Activated CD8-positive, alpha-beta T cell treated with anti-CD3 and anti-CD28 coated beads, Interleukin-2, amount 10 ng/mL, durations not matched to agents 7 days and 5 days (primary cell): ENCODE measurements at regions not wholly inside any gene's neighbourhood (a gene's known extent, or its start where the extent isn't known, plus 50 kb on each side); places are given as distances from the start of the nearest gene placed in this dataset.
"Not testable (repeated sequence)": the region's sequence is repeated elsewhere in the genome, so short reads cannot be mapped to it uniquely, and the experiment has no call there.

Experiments used
- ATAC-seq: fragments of 150-1000 bp; cut with Tn5 transposase; one replicate; pipeline ENCODE4 v1.10.0; 2021; ENCODE audit warnings: moderate library complexity
- CTCF ChIA-PET: fragments of 350-600 bp; sonication (Branson Sonifier 250); formaldehyde crosslinking; loops from one replicate; lab custom pipeline; 2021; ENCODE audit warnings: antibody characterized with exemption; lab: Charles Lee
- POLR2A ChIA-PET: fragments of 350-600 bp; sonication (Branson Sonifier 250); formaldehyde crosslinking; loops from one replicate; lab custom pipeline; 2021; ENCODE audit warnings: antibody characterized with exemption; lab: Charles Lee
- DNase-seq: peaks from one replicate; pipeline ENCODE4 v3.0.0-alpha.2; 2020
- H3K27ac Mint-ChIP-seq: one replicate; pipeline ENCODE4 v1.8.0; 2021; ENCODE audit warnings: mild to moderate bottlenecking, mixed read lengths
- H3K27me3 Mint-ChIP-seq: one replicate; pipeline ENCODE4 v1.8.0; 2021; ENCODE audit warnings: low read depth, mixed read lengths
- H3K36me3 Mint-ChIP-seq: one replicate; pipeline ENCODE4 v1.8.0; 2021; ENCODE audit warnings: low read depth, mixed read lengths
- H3K4me1 Mint-ChIP-seq: one replicate; pipeline ENCODE4 v1.8.0; 2021; ENCODE audit warnings: low read depth, mixed read lengths
- H3K4me3 Mint-ChIP-seq: one replicate; pipeline ENCODE4 v1.8.0; 2021; ENCODE audit warnings: mild to moderate bottlenecking, mixed read lengths
- H3K9me3 Mint-ChIP-seq: one replicate; pipeline ENCODE4 v1.8.0; 2022; ENCODE audit warnings: mixed read lengths; ENCODE audit not compliant: insufficient read depth

DNA sequence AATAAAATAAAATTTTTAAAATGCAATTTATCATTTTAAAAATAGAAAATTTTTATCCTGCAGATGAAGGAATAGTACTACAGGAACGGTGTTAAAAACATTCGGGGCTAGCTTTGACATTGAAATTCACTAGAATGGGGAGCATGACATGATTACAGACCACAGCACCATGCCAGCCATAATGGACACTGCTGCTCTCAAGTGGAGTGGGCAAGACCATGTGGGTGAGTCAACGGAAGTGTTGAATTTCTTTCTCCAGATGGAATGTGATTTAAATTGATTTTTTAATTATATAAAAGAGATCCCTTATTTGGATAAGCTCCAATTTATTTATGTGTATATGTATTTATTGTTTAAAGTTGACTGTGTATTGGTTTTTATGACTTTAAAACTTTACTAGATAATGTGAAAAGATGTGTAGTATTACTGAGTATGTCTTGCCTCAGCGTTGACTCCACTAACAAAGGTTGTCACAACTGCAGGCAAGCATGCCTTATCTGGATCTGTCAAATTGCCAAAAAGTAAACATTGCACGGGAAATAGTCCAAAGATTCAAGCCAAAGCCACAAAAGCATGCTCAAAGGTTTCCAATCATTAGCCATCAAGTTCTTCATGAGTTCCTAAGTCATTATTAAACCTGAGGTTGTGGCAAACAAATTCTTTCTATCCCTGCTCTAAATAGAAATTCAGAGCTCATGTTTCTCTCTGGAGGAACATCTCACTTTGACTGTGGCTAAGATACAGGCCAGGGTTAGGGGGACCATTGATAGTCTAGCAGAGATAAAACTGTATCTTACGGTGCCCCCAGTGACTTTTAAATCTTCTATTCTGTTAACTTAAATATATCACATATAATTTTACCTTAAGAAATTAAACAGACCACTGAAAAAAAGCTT lies 536.9 kb downstream of the TMX3 start:
- Mint-ChIP-seq H3K27ac (no peak overlapping the region), H3K27me3 (no peaks in the 10 kb centered on the region), H3K9me3 (no peaks in the 10 kb centered on the region), H3K36me3 (no peaks in the 10 kb centered on the region), H3K4me1 (no peaks in the 10 kb centered on the region), H3K4me3 (no peak overlapping the region)
- CTCF ChIA-PET, result no interaction called here
- POLR2A ChIA-PET, result no interaction called here
- DNase-seq (no peak), ATAC-seq (no peak)

DNA sequence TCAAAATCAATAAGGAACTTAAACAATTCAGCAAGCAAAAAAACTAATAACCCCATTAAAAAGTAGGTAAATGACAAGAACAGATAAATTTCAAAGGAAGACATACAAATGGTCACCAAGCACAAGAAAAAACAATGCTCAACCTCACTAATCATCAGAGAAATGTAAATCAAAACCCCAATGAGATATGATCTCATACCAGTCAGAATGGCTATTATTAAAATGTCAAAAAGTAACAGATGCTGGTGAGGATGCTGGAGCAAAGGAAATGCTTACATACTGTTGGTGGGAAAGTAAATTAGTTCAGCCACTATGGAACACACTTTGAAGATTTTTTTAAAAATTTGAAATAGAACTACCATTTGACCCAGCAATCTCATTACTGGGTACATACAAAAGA lies 538.0 kb downstream of the TMX3 start:
- Mint-ChIP-seq H3K27ac (no peak overlapping the region), H3K4me1 (no peaks in the 10 kb centered on the region), H3K9me3 (no peaks in the 10 kb centered on the region), H3K27me3 (no peaks in the 10 kb centered on the region), H3K36me3 (no peaks in the 10 kb centered on the region), H3K4me3 (no peak overlapping the region)
- ChIA-PET CTCF (no interaction called here), POLR2A (no interaction called here)
- no peak for DNase-seq
- ATAC-seq, result no peak

DNA sequence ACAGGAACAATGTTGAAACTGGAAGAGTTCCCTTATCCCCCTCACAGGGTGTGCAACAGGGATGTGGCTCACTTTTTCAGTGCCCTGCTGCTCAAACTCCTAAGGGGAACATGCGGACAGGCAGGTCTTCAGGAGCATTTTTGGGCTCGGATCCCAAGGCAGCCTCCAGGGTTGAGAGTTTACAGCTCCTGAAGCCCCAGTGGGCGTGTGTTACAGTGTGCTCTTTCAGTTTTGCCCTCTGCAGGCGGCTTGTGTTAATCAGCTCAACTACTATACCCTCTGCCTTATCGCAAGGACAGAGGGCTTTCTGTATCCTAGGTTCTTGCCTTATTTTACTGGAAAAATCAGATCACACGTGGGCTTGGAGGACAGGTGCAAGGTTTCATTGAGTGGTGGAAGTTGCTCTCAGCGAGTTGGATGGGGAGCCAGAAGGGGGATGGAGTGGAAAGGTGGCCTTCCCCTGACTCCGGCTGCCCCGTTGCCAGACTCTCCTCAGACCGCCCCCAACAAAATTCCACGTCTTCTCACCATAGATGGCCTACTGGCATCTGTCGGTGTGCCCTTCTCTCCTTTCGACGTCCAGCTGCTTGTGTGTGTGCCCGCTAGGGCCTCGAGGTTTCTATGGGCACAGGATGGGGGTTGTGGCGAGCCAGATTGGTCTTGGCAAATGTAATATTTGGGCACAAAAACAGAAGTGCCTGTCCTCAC lies 541.9 kb downstream of the TMX3 start:
- Mint-ChIP-seq H3K36me3 (no peaks in the 10 kb centered on the region), H3K4me1 (no peaks in the 10 kb centered on the region), H3K4me3 (no peak overlapping the region), H3K9me3 (no peaks in the 10 kb centered on the region), H3K27me3 (no peaks in the 10 kb centered on the region), H3K27ac (no peak overlapping the region)
- ATAC-seq, result no peak
- no peak for DNase-seq
- CTCF ChIA-PET, result no interaction called here
- POLR2A ChIA-PET, result no interaction called here

DNA sequence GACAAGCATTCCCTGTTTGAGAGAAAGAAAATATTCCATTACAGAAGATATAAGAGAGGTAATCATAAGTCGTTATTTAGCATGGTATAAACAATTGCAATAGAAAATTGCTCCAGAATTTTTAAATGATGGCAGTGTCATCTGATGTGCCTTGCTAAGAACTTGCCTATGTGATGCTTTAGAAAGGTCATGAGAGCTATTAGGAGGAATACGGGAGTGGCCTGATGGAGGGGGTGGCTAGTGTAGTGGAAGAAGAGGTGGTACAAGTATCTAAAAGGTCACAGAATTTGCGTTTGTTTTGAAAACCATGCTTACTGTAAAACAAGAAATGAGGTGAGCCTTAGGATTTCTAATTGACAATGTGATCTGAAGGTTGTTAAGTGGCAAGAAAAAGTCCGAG lies 550.0 kb downstream of the TMX3 start:
- ATAC-seq (no peak), DNase-seq (no peak)
- no peak overlapping the region for H3K27ac Mint-ChIP-seq
- no peaks in the 10 kb centered on the region for H3K36me3 Mint-ChIP-seq
- peaks cover under 1% of the 10 kb centered on the region for H3K9me3 Mint-ChIP-seq
- no peaks in the 10 kb centered on the region for H3K27me3 Mint-ChIP-seq
- no peaks in the 10 kb centered on the region for H3K4me1 Mint-ChIP-seq
- ChIA-PET CTCF (no interaction called here), POLR2A (interaction anchor here (0.6 kb wide), 1 partner anchor 531 kb away, joined by 3 read pairs; no protein-coding TSS in a partner anchor)
- H3K4me3 Mint-ChIP-seq, result no peak overlapping the region

DNA sequence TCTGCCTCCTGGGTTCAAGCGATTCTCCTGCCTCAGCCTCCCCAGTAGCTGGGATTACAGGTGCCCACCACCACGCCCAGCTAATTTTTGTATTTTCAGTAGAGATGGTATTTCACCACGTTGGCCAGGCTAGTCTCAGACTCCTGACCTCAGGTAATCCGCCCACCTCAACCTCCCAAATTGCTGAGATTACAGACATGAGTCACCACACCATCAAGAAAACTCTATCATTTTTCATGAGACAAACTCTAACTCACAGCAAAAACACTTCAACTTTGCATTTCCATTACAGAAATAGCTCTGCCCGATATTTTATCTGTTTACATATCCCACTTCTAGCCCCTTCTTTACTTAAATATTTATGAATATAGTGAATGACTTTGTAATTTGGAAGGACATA lies 561.1 kb downstream of the TMX3 start:
- ATAC-seq, CTCF ChIA-PET, H3K9me3 Mint-ChIP-seq, POLR2A ChIA-PET, H3K4me3 Mint-ChIP-seq, H3K36me3 Mint-ChIP-seq, H3K4me1 Mint-ChIP-seq, H3K27ac Mint-ChIP-seq, DNase-seq, H3K27me3 Mint-ChIP-seq: not testable (repeated sequence)

DNA sequence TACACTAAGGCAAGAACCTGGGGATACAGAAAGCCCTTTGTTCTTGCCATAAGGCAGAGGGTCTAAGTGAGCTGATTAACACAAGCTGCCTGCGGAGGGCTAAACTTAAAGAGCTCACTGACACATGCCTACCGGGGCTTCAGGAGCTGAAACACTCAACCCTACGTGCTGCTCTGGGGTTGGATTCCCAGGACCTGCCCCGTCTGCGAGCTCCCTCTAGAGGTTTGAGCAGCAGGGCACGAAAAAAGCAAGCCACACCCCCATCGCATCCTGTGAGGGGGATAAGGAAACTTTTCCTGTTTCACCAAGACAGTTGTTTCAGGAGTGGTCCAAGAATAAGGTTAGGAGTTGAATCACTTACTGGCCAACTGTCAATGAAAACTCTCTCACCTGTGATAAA lies 562.1 kb downstream of the TMX3 start:
- Mint-ChIP-seq H3K9me3 (no peaks in the 10 kb centered on the region), H3K27ac (no peak overlapping the region), H3K4me3 (no peak overlapping the region), H3K36me3 (no peaks in the 10 kb centered on the region), H3K27me3 (no peaks in the 10 kb centered on the region), H3K4me1 (no peaks in the 10 kb centered on the region)
- DNase-seq (no peak), ATAC-seq (no peak)
- ChIA-PET CTCF (no interaction called here), POLR2A (no interaction called here)

DNA sequence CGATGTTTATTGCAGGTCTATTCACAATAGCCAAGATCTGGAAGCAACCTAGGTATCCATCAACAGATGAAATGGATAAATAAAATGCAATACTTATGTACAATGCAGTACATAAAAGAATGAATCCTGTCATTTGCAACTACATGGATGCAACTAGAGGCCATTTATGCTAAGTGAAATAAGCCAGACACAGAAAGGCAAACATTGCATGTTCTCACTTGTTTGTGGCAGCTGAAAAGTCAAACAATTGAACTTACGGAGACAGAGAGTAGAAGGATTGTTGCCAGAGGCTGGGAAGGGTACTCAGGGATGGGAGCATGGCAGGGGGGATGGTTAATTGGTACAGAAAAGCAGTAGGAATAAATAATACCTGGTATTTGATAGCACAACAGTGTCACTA lies 563.9 kb downstream of the TMX3 start:
- ATAC-seq (no peak), DNase-seq (no peak)
- POLR2A ChIA-PET, result no interaction called here
- no peaks in the 10 kb centered on the region for H3K4me1 Mint-ChIP-seq
- CTCF ChIA-PET, result no interaction called here
- no peak overlapping the region for H3K4me3 Mint-ChIP-seq
- no peak overlapping the region for H3K27ac Mint-ChIP-seq
- no peaks in the 10 kb centered on the region for H3K36me3 Mint-ChIP-seq
- H3K27me3 Mint-ChIP-seq, result no peaks in the 10 kb centered on the region
- H3K9me3 Mint-ChIP-seq, result no peaks in the 10 kb centered on the region

DNA sequence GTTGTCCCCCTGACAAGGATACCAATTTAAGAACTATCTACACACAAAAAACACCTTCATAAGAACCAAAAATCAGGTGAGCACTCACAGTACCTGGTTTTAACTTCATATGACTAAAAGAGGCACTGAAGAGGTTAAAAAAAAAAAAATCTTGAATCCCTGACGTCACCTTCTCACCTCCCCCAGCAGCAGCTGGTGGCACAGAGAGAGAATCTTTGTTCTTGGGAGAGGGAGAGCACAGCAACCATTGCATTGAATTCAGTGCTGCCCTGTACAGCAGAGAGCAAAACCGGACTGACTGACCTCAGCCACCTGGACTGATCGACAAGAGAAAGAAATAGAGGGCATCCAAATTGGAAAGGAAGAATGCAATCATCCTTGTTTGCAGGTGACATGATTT lies 566.0 kb downstream of the TMX3 start:
- Mint-ChIP-seq H3K27me3 (no peaks in the 10 kb centered on the region), H3K4me3 (no peak overlapping the region), H3K27ac (no peak overlapping the region), H3K9me3 (no peaks in the 10 kb centered on the region), H3K36me3 (no peaks in the 10 kb centered on the region), H3K4me1 (no peaks in the 10 kb centered on the region)
- CTCF ChIA-PET, result no interaction called here
- DNase-seq (no peak), ATAC-seq (no peak)
- POLR2A ChIA-PET, result no interaction called here

DNA sequence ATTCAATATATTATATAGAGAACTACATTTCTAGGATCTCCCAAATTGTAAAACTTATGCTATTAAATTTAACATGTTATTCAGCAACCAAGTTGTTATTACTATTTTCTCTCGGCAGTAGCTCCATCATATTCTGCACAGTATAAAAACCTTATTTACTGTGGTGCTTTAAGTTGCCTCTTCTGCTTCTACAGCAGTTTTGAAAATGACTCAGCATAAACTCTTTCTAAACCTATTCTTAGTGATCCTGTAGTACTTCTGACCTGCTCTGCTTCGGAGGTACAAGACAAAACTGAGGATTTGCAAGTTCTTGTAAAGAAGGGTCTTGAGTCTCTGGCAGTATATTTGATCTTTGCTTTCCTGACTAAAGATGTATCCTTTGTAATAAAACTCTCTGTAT lies 567.2 kb downstream of the TMX3 start:
- POLR2A ChIA-PET, result no interaction called here
- CTCF ChIA-PET, result no interaction called here
- Mint-ChIP-seq H3K9me3 (no peaks in the 10 kb centered on the region), H3K27me3 (no peaks in the 10 kb centered on the region), H3K27ac (no peak overlapping the region), H3K4me1 (no peaks in the 10 kb centered on the region), H3K36me3 (no peaks in the 10 kb centered on the region), H3K4me3 (no peak overlapping the region)
- ATAC-seq (no peak), DNase-seq (no peak)

DNA sequence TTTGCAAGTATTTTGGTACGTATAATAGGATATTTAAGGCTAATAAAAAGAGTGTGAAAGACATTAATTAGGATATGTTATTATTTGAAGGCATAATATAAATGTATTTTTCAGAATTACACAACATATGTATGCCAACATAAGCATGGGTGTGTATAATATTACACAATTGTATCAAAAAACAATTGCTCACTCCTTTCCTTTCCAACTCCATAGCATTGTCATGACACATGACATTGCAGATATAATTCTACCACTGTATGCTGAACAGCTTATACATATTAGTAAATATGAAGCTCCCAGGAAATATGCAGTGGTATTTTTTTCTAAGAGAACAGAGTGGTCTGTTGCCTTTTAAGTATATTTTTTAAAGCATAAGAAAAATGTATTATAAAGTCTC lies 593.1 kb downstream of the TMX3 start:
- Mint-ChIP-seq H3K4me1 (no peaks in the 10 kb centered on the region), H3K9me3 (no peaks in the 10 kb centered on the region), H3K27ac (no peak overlapping the region), H3K36me3 (no peaks in the 10 kb centered on the region), H3K27me3 (no peaks in the 10 kb centered on the region), H3K4me3 (no peak overlapping the region)
- CTCF ChIA-PET, result no interaction called here
- POLR2A ChIA-PET, result no interaction called here
- ATAC-seq (no peak), DNase-seq (no peak)

DNA sequence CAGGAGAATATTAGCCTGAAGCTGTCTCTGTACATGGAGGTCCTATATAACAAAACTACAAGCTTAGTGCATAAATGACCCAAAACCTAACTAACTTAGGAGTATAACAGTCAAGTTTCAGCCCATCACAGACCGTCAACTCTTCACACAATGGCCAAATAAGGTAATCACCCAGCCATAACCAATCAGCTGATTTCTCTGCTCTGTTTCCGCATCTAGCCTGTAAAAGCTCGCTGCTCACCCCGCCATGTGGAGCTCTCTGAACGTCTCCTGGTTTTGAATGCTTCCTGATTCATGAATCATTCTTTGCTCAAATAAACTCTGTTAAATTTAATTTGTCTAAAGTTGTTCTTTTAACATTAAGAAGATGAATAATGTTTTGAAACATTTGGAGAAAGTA lies 593.6 kb downstream of the TMX3 start:
- no peaks in the 10 kb centered on the region for H3K36me3 Mint-ChIP-seq
- H3K4me1 Mint-ChIP-seq, result no peaks in the 10 kb centered on the region
- ChIA-PET CTCF (no interaction called here), POLR2A (no interaction called here)
- no peak for DNase-seq
- no peaks in the 10 kb centered on the region for H3K27me3 Mint-ChIP-seq
- no peak overlapping the region for H3K4me3 Mint-ChIP-seq
- ATAC-seq, result no peak
- H3K27ac Mint-ChIP-seq, result no peak overlapping the region
- H3K9me3 Mint-ChIP-seq, result no peaks in the 10 kb centered on the region

DNA sequence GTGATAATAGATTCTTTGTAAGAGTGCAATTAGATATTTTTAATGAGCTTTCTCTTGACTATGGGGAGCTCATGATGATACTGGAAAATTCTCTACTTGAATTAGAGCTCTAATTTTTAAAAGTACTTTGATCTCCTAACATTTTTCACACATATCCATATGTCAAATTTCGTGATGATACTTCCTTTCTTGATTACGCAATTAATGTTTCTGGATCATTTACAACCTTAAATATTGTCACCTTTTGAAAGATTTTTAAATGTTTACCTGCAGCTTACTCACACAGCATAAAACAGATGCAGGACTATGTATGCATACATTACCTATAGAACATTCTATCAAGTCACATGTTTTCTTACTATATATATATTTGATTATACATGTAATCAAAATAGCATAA lies 598.5 kb upstream of the DSEL start:
- H3K36me3 Mint-ChIP-seq, result no peaks in the 10 kb centered on the region
- no peaks in the 10 kb centered on the region for H3K9me3 Mint-ChIP-seq
- no peaks in the 10 kb centered on the region for H3K4me1 Mint-ChIP-seq
- ATAC-seq, result no peak
- H3K4me3 Mint-ChIP-seq, result no peak overlapping the region
- ChIA-PET POLR2A (no interaction called here), CTCF (no interaction called here)
- no peaks in the 10 kb centered on the region for H3K27me3 Mint-ChIP-seq
- no peak overlapping the region for H3K27ac Mint-ChIP-seq
- no peak for DNase-seq
